Stimulated activated CD4-positive, alpha-beta T cell treated with anti-CD3 and anti-CD28 coated beads, Interleukin-12 subunit alpha, Interleukin-12 subunit beta, amount 100 ng/mL, for 24 hours (primary cell): ENCODE measurements at regions not wholly inside any gene's neighbourhood (a gene's known extent, or its start where the extent isn't known, plus 50 kb on each side); places are given as distances from the start of the nearest gene placed in this dataset.
"Not testable (repeated sequence)": the region's sequence is repeated elsewhere in the genome, so short reads cannot be mapped to it uniquely, and the experiment has no call there.

Source experiments
- DNase-seq, 2 experiments: peaks; one replicate each; pipeline ENCODE4 v3.0.0-alpha.2; 2020; ENCODE audit warnings: low read depth in 2 of 2

DNA sequence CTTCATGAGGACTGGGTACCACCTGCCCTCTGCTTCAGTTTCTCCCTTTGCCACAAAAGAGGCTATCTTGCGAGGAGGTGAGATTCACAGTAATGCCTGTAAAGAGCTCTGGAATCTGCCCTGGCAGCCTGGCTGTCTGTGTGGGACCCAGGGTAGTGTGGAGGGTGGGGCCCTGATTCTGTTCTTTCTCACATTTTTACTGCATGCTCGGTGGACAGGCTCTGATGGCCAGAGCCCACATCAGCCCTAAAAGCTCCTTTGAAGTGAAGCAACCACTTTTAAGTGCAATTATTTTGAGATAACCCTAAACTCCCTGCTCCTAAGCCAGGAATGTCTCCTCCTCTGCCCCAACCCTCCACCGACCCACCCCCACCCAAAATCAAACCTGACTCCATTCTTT lies 92.1 kb upstream of the PODXL start:
- no peak for DNase-seq

DNA sequence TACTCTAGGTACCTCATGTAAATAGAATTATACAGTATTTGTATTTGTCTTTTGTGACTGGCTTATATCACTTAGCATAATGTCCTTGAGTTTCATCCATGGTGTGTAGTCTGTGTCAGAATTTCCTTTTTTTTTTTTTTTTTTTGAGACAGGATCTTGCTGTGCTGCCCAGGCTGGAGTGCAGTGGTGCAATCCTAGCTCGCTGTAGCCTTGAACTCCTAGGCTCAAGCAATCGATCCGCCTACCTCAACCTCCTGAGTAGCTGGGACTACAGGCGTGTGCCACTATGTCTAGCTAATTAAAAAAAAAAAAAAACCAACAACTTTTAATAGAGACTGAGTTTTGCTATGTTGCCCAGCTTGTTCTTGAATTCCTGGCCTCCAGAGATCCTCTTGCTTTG lies 89.8 kb upstream of the PODXL start:
- no peak for DNase-seq

DNA sequence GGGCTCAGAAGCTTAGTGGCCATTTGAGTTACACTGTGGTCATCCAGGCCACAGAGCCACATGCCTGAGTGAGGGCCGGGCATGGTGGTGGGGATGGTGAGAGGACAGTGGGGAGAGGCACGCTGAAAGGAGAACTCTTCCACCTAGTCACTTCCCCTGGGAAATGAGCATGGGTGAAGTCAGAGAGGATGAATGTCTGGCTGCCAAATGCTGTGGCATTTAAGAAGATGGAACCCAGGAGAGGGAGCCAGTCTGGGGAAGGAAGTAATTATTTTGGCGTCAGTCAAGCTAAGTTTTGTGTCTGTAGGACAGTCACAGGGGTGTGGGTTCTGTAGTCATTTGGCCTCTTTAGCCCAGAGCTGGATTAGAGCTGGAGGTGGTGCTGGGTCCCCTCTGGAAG lies 86.0 kb upstream of the PODXL start:
- DNase-seq, result no peak

DNA sequence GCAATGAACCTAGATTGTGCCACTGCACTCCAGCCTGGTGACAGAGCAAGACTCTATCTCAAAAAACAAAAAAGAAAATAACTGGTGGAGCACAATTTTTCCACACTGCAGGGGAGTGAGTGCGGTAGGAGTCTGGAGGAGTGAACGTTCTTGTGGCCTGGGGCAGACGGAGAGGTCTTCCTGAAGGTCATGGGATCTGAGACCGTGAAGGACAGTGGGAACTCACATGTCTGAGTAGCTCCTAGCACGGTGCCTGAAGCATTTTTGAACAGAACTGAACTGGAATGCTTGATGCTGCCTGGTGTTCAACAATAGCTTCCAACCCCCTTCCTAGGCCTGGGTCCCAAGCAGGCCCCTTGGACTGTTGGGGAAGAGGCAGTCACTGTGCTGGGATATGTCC lies 84.3 kb upstream of the PODXL start:
- no peak for DNase-seq

DNA sequence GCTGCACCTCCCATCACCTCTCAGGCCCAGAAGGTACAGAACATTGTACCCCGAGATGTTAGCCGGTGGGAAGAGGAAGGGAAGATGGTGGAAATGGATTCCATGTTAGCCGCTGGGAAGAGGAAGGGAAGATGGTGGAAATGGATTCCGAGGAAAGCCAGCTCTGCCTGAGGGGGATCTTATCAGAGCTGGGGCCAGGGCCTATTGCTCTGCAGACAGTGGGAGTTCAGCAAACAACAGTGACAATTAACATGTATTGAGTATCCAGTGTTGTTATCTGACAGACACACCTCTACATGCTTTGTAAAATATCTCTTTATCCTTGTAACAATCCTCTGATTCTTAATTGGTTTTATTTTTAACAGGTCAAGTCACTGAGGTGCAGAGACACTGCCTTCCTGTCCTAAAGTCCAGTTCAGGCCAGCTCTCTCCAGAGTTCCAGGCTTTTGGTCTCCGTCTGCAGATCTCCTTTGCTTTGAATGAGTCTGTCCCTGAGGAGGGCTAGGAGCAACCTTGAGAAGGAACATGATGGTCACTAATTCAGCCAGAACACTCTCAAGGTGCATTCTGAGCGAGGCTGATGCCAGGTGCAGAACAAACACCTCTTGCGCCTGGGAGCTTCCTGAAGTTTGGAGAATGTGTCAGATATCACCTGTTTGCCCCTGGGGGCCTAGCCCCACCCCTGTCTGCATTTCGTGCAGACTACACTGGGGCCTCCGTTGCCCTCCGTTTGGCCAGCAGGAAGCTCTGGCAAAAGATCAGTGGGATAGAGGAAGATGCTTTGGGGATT lies 82.4 kb upstream of the PODXL start:
- DNase-seq, result no peak

DNA sequence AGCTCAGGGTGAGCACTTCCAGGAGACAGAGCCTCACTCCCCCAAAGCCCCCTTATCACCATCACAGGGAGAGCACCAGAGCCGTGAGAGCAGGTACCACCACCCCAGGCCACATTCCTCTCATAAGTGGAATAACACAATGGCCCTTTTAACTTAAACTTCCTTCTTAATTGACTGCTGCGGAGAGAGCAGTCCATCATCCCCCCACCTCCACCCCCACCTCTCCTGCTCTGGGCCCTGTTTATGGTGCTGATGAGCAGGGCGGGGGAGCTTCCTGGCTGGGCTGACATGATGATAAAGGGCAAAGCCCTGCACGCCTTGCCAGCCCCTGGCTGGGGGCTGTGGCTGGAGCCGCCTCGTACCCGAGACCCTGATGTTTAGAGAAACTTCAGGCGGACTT lies 81.4 kb upstream of the PODXL start:
- DNase-seq, result no peak

DNA sequence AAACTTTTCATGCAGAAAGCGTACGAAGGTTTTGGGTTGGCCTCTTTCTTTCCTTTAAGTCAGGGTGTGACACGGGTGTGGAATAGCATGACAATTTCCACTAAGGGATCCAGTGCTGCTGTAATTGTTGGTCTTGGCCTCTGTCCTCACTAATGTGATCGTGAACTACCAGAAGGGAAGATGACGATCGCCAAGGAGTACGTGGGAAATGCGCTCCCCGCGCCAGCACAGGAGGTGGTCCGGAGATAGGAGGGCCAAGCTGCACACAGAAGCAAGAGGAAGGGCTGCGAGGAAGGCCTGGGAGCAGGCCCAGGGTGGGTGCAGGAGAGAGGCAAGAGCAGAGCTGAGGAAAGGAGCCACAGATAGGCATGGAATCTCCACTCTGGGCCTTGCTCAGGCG lies 79.7 kb upstream of the PODXL start:
- no peak for DNase-seq

DNA sequence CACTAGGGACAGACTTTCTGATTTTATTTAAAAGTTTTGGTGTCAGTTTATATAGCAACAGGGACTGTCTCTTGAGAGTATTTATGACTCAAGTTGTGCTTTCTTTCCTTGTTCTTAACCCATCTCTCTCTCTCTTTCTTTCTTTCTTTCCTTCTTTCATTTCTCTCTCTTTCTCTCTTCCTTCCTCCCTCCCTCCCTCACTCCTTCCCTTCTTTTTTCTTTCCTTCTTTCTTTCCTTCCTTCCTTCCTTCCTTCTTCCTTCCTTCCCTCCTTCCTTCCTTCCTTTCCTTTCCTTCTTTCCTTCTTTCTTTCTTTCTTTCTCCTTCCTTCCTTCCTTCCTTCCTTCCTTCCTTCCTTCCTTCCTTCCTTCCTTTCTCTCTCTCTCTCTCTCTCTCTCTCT lies 77.8 kb upstream of the PODXL start:
- not testable (repeated sequence) for DNase-seq

DNA sequence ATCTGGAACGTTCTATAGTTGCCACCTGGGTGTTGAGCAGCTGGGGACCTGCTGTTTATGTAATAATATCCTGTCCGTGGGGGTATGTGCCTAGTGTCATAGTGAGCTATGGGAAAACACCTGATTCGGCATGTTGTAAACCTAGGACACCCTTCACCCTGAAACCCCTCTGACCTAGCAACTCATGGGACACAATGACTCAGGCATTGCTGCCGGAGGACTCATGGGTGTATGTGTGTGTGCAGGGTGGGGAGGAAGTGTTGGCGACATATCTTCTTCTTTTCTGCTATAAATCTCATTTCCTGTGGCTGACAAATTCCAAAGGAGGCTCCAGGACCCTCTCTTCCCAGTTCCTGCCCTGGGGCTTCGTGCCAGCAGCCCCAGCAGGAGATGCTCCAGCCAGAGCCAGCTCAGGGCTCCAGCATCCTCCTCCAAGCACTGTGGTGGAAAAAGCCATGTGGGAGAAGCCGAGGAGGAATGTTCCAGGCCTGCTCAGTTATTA lies 77.0 kb upstream of the PODXL start:
- DNase-seq, result no peak

DNA sequence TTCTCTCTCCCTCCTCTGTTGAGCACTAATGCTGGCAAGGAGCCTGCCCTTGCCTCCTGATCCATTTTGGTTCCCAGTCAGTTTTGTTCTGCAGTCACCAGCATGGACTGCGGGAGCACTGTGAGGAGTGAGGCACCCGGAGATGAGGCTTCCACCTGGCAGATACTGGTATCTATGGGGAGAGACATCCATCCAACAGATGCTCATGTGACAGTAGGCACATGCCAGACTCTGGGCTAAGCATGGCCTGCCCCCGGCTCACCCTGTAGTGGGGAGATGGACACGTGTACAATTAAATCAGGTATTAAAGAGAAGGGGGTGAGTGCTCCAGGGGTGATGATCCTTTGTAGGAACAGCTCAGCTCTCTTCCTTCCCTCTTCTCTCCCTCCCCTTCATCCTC lies 74.0 kb upstream of the PODXL start:
- no peak for DNase-seq

DNA sequence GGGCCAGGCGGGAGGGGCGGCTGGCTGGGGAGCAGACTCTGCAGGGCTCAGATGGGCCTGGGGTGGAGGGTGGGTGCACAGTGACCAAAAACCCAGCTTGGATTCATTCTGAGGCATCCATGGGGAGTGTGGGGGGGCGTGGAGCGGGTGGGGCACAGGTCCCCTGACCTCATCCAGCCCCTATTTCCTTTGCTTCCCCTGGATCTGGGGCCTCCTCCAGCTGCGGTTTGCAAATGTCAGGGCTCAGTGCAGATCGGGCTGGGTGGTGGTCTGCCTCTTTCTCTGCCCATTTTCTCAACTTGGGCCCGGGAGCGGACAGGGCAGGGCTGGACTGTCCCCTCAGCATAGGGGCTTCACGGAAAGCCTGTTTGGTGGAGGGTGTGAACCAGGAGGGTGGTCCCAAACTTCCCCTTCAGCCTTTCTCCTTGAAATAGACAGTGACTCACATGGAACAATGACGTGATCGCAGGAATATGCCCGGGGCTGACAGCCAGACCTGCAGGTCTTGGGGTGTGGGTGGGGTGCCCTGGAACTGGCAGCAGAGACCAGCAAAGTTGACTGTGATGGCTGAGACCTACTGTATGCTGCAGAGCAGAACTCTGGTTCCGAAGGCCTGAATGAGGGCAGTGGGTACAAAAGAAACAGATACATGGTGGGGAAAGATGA lies 72.9 kb upstream of the PODXL start:
- no peak for DNase-seq

DNA sequence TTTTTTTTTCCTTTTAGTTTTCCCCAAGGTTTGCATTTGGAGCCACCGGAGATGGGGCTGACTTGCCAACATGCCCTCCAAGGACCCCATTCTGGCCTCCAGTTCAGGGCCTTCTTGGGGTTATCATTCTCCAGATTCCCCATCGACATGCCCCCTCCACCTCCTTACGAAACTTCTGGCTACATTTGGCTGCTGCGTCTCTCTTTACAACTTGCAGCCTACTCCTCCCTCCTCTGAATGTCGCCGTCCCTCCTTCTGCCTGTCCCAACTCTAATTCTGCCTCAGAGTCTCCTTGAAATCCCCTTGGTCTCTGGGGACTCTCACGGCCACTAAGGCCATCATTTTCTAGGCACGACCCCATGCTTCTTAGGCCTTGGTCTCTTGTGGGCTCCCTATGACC lies 72.2 kb upstream of the PODXL start:
- DNase-seq, result no peak

DNA sequence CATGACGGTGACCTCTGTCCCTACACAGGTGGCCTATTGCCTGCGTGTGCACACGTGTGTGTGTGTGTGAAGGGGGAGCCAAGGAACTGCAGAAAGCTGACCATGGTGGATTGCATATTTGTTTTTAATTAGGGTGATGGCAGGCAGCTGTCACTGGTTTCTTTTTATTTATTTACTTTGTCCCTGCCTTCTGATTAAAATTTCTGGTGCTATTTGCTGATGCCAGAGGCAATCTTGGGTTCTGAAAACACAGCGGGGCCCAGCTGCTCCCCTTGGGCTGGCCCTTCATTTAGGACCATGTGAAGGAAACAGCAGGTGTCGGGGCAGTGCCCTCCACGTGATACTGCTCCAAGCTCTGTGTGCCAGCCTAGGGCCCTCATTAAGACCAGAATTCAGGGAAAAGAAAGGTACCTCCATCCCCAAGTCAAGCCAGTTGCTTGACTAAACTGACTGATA lies 71.3 kb upstream of the PODXL start:
- no peak for DNase-seq

DNA sequence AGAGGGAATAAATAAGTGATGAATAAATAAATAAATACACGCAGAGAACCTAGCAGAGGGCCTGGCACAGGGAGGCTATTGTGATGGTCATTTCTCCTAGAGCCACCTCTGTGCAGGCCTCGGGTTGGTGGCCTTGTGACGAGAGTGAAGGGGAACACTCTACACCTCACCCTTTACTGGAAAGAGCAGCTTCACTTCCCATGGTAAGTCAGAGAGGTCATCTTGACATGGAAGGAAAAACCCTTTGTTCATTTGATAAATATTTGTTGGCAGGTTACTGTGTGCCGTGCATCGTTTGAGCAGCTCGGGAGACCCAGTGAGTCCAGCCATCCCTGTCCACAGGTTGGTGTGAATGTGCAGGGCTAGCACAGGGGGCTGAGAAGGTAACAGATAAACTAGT lies 70.2 kb upstream of the PODXL start:
- DNase-seq, result no peak

DNA sequence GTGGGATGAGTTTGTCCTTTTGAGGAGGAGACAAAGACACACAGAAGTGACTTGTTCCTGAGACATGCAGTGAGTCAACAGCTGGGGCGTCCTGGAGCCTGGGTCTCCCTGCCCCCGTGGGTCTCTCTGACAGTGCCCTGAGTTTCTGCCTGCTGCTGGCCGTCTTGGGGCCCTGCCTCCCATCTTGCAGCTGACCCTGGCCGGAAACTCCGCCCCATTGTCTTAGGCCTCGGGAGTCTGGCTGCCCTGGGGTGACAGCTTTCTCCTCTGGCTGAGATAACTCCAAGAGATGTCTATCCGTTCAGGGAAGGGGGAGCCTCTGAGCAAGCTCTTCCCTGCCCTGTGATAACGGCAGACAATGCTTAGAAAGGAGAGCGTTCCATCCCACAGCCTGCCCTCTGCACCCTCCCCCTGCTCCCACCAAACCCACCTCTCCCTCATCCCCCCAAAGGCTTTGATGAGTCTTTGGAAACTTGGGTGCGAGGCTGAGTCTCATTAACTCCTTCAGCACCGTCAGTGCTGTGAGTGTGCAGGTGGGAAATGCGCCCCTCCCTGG lies 69.5 kb upstream of the PODXL start:
- no peak for DNase-seq

DNA sequence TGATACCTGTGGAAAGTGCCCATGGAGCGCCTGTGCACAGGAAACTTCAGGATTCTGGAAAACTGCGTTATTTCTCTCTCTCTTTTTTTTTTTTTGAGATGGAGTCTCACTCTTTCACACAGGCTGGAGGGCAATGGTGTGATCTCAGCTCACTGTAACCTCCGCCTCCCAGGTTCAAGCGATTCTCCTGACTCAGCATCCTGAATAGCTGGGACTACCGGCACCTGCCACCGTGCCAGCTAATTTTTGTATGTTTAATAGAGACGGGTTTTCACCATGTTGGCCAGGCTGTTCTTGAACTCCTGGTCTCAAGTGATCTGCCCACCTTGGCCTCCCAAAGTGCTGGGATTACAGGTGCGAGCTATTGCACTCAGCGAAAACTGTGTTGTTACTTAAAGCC lies 68.9 kb upstream of the PODXL start:
- not testable (repeated sequence) for DNase-seq

DNA sequence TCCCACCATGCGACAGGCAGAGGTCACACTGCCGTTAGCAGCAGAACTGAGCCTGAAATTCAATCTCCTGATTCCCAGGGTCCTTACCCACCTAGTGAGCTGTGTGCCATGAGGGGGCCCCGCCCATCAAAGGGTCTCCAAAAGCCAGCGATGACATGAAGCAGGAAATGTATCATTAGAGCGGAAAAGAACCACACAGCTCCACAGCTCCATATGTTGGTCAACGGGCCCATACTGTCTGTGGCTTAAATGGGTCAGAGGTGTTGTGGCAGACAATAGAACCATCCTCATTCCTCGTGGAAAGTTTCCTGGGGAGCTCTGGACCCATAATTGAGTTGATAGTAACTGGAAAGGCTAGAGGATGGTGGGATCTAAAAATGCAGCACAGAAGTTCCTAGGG lies 68.1 kb upstream of the PODXL start:
- DNase-seq, result no peak

DNA sequence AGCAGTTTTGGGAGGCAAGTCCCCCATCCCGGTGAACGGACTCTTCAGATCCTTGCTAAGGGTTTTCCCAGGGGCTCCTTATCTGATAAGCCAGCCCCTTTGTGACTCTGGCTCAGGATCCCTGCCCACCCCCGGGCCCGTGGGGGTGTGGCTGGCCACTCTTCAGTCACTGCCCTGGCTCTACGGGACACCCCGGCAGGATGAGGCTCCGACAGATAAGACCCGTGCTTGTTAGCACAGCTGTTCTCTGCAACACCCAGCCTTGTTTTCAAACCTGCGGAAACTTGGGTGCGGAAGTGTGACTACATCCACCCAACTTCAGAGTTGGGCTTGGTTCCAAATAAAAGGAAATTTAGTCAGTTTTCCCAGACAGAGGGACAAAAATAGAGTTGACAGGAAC lies 66.7 kb upstream of the PODXL start:
- DNase-seq, result no peak

DNA sequence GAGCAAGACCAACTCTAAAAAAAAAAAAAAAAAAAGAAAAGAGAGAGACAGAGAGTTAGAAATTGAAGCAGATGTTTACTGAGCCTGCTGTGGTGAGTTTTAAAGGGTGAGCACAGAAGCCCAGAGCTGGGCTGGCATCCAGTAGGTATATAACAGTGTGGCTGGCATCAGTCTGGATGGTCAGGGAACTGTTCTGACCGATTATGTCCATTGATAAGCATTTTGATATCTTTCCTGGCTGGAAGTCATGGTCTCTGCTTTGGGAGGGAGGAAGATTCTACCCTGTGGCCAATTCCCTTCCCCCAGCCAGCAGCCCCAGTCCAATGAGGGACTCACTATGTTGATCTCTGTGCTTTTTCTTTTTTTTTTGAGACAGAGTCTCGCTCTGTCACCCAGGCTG lies 65.2 kb upstream of the PODXL start:
- no peak for DNase-seq

DNA sequence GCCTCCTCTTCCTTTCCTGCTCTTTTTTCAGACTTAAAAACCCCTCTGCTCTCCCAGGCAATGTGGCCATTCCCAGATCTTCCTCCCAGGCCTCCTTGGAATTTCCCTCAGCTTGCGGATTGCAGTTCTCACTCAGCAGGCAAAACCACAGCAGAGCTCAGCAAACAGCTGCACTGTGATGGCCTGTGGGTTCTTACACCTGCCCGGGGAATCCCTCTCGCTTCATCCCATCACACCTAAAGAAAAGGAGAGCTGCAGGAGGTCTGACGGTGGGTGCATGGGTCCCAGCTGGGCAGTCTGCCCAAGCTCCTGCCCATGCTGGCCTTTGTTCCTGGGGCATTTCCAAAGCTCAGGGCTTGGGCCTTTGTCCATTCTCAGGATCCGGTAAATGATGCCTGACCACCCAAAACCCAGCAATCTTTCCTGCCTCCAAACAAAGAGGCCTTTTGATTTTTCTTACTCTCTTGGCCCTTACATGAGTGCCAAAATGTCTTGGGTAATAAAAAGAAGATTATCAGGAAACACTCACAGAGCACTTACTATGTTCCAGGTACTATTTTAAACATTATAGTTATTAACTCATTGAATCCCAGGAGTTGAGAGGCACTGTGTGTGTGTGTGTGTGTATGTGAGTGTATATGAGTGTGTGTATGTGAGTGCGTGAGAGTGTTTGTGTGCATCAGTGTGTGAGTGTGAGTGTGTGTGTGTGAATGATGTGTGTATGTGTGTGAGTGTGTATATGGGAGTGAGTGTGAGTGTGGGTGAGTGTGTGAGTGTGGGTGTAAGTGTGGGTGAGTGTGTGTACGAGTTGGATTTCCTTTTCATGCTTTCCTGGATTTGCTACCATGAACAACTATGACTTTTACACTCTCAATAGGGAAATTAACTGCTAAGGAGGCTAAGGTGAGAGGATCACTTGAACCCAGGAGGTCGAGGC lies 64.5 kb upstream of the PODXL start:
- no peak for DNase-seq

DNA sequence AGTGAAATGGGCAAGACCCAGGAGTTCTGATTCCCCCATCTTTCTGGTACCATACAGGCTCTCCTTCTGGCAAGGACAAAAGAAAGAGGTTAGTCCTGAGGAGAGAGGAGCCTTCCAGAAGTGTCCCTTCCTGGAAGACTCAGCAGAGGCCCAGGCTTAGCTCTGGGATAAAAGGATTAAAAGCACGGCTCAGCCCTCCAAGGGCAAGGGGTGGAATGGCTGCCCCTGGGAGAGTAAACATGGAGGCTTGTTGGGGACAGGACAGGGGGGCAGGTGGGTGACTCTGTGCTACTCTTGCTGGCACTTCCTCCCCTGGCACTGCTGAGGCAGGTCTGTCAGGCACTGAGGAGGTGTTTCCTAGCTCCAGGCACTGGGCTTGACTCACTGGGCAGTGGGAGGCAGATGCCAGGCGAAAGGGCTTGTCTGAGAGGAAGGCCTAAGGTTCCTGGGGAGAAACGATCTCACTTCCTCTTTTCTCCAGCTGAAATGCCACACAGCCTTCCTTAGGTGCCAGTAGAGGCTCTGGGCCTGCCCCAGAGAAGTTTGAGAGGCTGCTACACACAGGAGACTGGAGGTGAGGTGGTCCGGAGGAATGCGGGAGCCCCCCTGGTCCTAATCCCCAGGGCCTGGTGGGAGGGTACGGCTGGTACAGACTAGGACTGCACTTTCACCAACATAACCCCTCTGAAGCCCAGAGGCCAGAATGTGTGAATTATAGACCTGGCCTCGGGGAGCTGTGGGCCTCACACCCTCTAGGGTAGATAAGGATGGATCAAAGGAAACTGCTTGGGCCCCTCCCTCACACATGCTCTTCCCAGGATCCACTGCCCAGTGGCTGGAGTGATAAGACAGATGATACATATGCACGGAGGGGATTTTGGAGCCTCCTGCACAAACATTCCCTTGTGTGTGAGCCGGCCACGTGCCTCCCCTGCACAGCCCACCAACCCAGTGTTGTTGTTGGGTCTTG lies 63.2 kb upstream of the PODXL start:
- DNase-seq, result no peak
